ENCODE measurements at regions not wholly inside any gene's neighbourhood (a gene's known extent, or its start where the extent isn't known, plus 50 kb on each side); places are given as distances from the start of the nearest gene placed in this dataset.

GRCh38 chr3:150107429-150108175 lies 136.9 kb upstream of the PFN2 start:
- TF ChIP-seq MAX (IDR thresholded peaks at IDR 0.05) (no peak), RAD21 (IDR thresholded peaks at IDR 0.05; ENCODE audit: low read depth) (no peak), POLR2A (IDR thresholded peaks at IDR 0.05; ENCODE audit: borderline replicate concordance, extremely low read depth, insufficient read depth, insufficient read length) (no peak), EZH2 (IDR thresholded peaks at IDR 0.05) (no peak)
- TF ChIP-seq, protein P1, sequence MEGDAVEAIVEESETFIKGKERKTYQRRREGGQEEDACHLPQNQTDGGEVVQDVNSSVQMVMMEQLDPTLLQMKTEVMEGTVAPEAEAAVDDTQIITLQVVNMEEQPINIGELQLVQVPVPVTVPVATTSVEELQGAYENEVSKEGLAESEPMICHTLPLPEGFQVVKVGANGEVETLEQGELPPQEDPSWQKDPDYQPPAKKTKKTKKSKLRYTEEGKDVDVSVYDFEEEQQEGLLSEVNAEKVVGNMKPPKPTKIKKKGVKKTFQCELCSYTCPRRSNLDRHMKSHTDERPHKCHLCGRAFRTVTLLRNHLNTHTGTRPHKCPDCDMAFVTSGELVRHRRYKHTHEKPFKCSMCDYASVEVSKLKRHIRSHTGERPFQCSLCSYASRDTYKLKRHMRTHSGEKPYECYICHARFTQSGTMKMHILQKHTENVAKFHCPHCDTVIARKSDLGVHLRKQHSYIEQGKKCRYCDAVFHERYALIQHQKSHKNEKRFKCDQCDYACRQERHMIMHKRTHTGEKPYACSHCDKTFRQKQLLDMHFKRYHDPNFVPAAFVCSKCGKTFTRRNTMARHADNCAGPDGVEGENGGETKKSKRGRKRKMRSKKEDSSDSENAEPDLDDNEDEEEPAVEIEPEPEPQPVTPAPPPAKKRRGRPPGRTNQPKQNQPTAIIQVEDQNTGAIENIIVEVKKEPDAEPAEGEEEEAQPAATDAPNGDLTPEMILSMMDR (IDR thresholded peaks at IDR 0.05 in 2 of 3, conservative IDR thresholded peaks at IDR 0.05 in 1 of 3; ENCODE audit: borderline replicate concordance in 1 of 3, insufficient read depth in 1 of 3, low read depth in 2 of 3, low read length in 2 of 3) = no peak

Data from HCT116 (cell line).